RWPE2 (cell line): ENCODE measurements at regions not wholly inside any gene's neighbourhood (a gene's known extent, or its start where the extent isn't known, plus 50 kb on each side); places are given as distances from the start of the nearest gene placed in this dataset.

Source experiments
- ATAC-seq: fragments of 200-7000 bp; cut with Tn5 transposase; 3 replicates; pipeline ENCODE4 v1.9.1; 2021; ENCODE audit warnings: low read depth
- DNase-seq: peaks from one replicate; pipeline ENCODE4 v3.0.0-alpha.2; 2020; ENCODE audit warnings: low spot score
- H3K27ac ChIP-seq: fragments of 450-650 bp; 2 replicates; pipeline ENCODE4 v1.5.1; 2017; ENCODE audit warnings: mild to moderate bottlenecking; ENCODE audit not compliant: poor library complexity, severe bottlenecking
- H3K27me3 ChIP-seq: fragments of 250-450 bp; sonication (Bioruptor Pico); 2 replicates; pipeline ENCODE4 v1.5.1; 2021; ENCODE audit warnings: mild to moderate bottlenecking, moderate library complexity; ENCODE audit not compliant: insufficient read depth, poor library complexity, severe bottlenecking
- H3K36me3 ChIP-seq: fragments of 250-450 bp; sonication (Bioruptor Pico); 2 replicates; pipeline ENCODE4 v1.5.1; 2020; ENCODE audit warnings: low read depth, mild to moderate bottlenecking, moderate library complexity
- H3K4me1 ChIP-seq: fragments of 250-450 bp; sonication (Bioruptor Pico); 2 replicates; pipeline ENCODE4 v1.5.1; 2021; ENCODE audit warnings: mild to moderate bottlenecking, moderate library complexity; ENCODE audit not compliant: insufficient read depth, poor library complexity, severe bottlenecking
- H3K4me3 ChIP-seq: fragments of 250-450 bp; sonication (Bioruptor Pico); 2 replicates; pipeline ENCODE4 v1.5.1; 2021; ENCODE audit warnings: mild to moderate bottlenecking, moderate library complexity; ENCODE audit not compliant: severe bottlenecking
- H3K9me3 ChIP-seq: fragments of 250-450 bp; sonication (Bioruptor Pico); 2 replicates; pipeline ENCODE4 v1.5.1; 2021; ENCODE audit warnings: mild to moderate bottlenecking, moderate library complexity; ENCODE audit not compliant: severe bottlenecking
- TF ChIP-seq, protein P1 (sequence below): fragments of 450-650 bp; IDR thresholded peaks from one replicate; pipeline ENCODE4 v1.5.1; 2017; ENCODE audit warnings: mild to moderate bottlenecking, moderate library complexity; ENCODE audit not compliant: poor library complexity, severe bottlenecking

DNA sequence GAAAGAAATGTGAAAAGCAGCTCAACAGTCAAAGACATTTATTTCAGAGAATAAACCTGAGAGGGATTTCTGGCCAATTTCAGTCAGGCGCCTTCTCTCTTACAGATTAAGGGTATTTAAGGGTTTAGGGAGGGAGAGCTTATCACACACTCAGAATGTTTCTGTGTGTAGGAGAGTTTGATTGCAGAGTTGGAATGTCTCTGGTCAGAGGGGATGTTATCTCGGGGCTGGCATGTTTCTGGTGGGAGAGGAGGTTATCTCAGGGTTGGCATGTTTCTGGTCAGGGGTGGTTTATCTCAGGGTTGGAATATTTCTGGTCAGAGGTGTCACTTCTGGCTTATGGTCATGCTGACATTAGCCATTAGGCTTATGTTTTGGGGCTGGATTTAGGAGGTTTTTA, 1920.5 kb upstream of the PCDH7 start:
- no peaks in the 10 kb centered on the region for H3K36me3 ChIP-seq
- H3K27me3 ChIP-seq: no peaks in the 10 kb centered on the region
- H3K9me3 ChIP-seq: no peaks in the 10 kb centered on the region
- ATAC-seq (no peak), DNase-seq (no peak)
- TF ChIP-seq, protein P1, sequence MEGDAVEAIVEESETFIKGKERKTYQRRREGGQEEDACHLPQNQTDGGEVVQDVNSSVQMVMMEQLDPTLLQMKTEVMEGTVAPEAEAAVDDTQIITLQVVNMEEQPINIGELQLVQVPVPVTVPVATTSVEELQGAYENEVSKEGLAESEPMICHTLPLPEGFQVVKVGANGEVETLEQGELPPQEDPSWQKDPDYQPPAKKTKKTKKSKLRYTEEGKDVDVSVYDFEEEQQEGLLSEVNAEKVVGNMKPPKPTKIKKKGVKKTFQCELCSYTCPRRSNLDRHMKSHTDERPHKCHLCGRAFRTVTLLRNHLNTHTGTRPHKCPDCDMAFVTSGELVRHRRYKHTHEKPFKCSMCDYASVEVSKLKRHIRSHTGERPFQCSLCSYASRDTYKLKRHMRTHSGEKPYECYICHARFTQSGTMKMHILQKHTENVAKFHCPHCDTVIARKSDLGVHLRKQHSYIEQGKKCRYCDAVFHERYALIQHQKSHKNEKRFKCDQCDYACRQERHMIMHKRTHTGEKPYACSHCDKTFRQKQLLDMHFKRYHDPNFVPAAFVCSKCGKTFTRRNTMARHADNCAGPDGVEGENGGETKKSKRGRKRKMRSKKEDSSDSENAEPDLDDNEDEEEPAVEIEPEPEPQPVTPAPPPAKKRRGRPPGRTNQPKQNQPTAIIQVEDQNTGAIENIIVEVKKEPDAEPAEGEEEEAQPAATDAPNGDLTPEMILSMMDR: no peak
- H3K27ac ChIP-seq: no peak overlapping the region
- H3K4me1 ChIP-seq: no peaks in the 10 kb centered on the region
- no peak overlapping the region for H3K4me3 ChIP-seq

DNA sequence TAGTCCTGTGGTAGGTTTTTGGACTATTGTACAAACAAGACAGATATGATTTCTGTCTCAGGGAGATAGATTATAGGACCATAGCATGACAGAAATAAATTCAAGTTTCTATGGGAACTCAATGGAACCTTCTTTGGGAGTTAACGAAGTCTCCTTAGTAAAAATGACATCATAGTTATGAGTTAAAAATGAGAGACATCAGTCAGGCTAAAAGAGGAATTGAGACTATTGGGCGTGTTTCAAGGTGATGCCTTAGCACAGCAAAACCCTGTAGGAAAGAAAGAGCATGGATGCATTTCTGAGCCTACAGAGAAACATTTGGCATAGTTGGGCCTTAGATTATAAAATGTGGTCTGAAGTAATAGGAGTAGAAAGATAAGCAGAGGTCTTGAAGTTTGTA, 1909.1 kb upstream of the PCDH7 start:
- TF ChIP-seq, protein P1: no peak
- no peak for DNase-seq
- H3K36me3 ChIP-seq: no peaks in the 10 kb centered on the region
- no peaks in the 10 kb centered on the region for H3K9me3 ChIP-seq
- no peak overlapping the region for H3K27ac ChIP-seq
- H3K4me3 ChIP-seq: no peak overlapping the region
- H3K4me1 ChIP-seq: no peaks in the 10 kb centered on the region
- ATAC-seq: no peak
- H3K27me3 ChIP-seq: no peaks in the 10 kb centered on the region

DNA sequence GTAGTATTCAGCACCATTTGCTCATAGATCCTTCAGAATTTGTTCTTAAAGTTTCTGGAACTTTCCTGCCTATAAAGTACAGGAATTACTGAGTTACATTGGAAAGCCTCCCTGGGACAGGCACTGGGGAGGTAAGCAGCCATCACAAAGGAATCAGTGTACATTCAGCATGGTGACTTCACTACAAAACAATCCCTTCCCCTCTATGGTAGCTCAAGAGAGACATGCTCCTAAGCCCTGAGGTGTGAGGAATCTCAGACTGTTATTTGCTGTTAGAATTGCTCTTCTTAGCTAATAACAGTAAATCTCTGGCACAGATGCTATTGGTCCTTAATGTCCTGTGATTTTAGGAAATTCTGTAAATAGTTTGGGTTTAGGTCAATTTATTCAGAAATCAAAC, 1898.0 kb upstream of the PCDH7 start:
- ATAC-seq (no peak), DNase-seq (no peak)
- TF ChIP-seq, protein P1: no peak
- no peaks in the 10 kb centered on the region for H3K27me3 ChIP-seq
- no peak overlapping the region for H3K27ac ChIP-seq
- no peaks in the 10 kb centered on the region for H3K9me3 ChIP-seq
- H3K36me3 ChIP-seq: no peaks in the 10 kb centered on the region
- no peak overlapping the region for H3K4me3 ChIP-seq
- H3K4me1 ChIP-seq: no peaks in the 10 kb centered on the region

DNA sequence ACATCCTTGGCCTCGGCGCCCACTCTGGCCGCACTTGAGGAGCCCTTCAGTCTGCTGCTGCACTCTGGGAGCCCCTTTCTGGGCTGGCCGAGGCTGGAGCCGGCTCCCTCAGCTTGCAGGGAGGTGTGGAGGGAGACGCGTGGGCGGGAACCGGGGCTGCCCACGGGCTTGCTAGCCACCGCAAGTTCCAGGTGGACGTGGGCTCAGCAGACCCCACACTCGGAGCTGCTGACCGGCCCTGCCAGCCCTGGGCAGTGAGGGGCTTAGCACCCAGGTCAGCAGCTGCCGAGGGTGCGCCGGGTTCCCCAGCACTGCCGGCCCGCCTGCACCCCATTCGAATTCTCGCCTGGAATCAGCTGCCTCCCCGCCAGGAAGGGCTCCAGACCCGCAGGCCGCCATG, 1892.3 kb upstream of the PCDH7 start:
- ATAC-seq (no peak), DNase-seq (no peak)
- Histone ChIP-seq H3K4me3 (no peak overlapping the region), H3K4me1 (no peaks in the 10 kb centered on the region), H3K9me3 (no peaks in the 10 kb centered on the region), H3K36me3 (no peaks in the 10 kb centered on the region), H3K27ac (no peak overlapping the region), H3K27me3 (no peaks in the 10 kb centered on the region)
- TF ChIP-seq, protein P1: no peak

DNA sequence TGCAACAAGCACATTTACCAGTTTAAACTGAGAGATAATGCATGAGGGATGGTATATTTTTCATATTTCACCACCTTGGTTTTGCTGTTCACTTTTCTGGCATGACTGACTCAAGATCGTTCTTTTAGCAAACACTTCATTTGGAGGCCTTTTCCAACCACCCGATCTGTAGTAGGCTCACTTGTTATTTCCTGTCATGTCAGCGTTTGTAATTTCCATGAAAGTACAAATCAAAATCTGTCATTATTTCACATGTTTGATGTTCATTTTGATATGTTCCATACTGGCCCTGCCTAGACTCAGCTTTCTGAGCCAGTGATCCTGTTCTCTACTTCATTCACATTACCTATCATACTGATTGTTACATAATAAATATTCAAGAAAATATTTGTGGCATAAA, 1888.3 kb upstream of the PCDH7 start:
- Histone ChIP-seq H3K9me3 (no peaks in the 10 kb centered on the region), H3K4me1 (no peaks in the 10 kb centered on the region), H3K36me3 (no peaks in the 10 kb centered on the region), H3K27me3 (no peaks in the 10 kb centered on the region), H3K4me3 (no peak overlapping the region), H3K27ac (no peak overlapping the region)
- TF ChIP-seq, protein P1: no peak
- DNase-seq (no peak), ATAC-seq (no peak)
